Omental fat pad (tissue), 3 donors: ENCODE measurements at regions not wholly inside any gene's neighbourhood (a gene's known extent, or its start where the extent isn't known, plus 50 kb on each side); places are given as distances from the start of the nearest gene placed in this dataset.

Experiments used
- ATAC-seq: fragments of 150-250 bp; one replicate; pipeline ENCODE4 v1.9.1; 2016; ENCODE audit warnings: mild to moderate bottlenecking, moderate library complexity; ENCODE audit not compliant: low FRiP score
- DNase-seq: peaks from one replicate; pipeline ENCODE4 v3.0.0-alpha.2; 2019; ENCODE audit warnings: low spot score
- CTCF ChIP-seq, 3 donors: fragments of 450-650 bp; IDR thresholded peaks; one replicate each; pipeline ENCODE4 v1.5.1; 2016 to 2017; ENCODE audit warnings: antibody characterized with exemption in 3 of 3, mild to moderate bottlenecking in 3 of 3, moderate library complexity in 2 of 3

- DNase-seq (no peak), ATAC-seq (no peak)
- TF ChIP-seq CTCF (IDR thresholded peaks at IDR 0.05) = no peak
Measured at GRCh38 chr2:225911019-225911418, 511.5 kb downstream of the NYAP2 start.

- ATAC-seq (no peak), DNase-seq (no peak)
- TF ChIP-seq CTCF (IDR thresholded peaks at IDR 0.05) = no peak
Measured at GRCh38 chr2:225895126-225895525, 495.6 kb downstream of the NYAP2 start.

GRCh38 chr2:225894236-225894980 lies 494.9 kb downstream of the NYAP2 start:
- no peak for TF ChIP-seq CTCF (IDR thresholded peaks at IDR 0.05)
- DNase-seq = no peak
- no peak for ATAC-seq

- no peak for TF ChIP-seq CTCF (IDR thresholded peaks at IDR 0.05)
- no peak for ATAC-seq
- DNase-seq = no peak
Measured at GRCh38 chr2:225893151-225893550, 493.6 kb downstream of the NYAP2 start.

- DNase-seq (no peak), ATAC-seq (no peak)
- no peak for TF ChIP-seq CTCF (IDR thresholded peaks at IDR 0.05)
Measured at GRCh38 chr2:225891771-225892170, 492.3 kb downstream of the NYAP2 start.

GRCh38 chr2:225891013-225891412 lies 491.5 kb downstream of the NYAP2 start:
- DNase-seq (no peak), ATAC-seq (no peak)
- no peak for TF ChIP-seq CTCF (IDR thresholded peaks at IDR 0.05)

GRCh38 chr2:225889452-225889851 lies 489.9 kb downstream of the NYAP2 start:
- ATAC-seq = peak; percentile 57
- no peak for DNase-seq
- TF ChIP-seq CTCF (IDR thresholded peaks at IDR 0.05) = peak in 1 of 3 donors; percentile 8
